OCI-LY7 (cell line): ENCODE measurements at regions not wholly inside any gene's neighbourhood (a gene's known extent, or its start where the extent isn't known, plus 50 kb on each side); places are given as distances from the start of the nearest gene placed in this dataset.

Source experiments
- BruUV-seq: library from RNA; stranded (reverse); fragments of 400-500 nt; replicated peaks from 2 replicates; lab custom pipeline; 2021; lab: Mats Ljungman, UMichigan
- CTCF ChIA-PET: fragments of 300-600 bp; sonication (Branson Sonifier 250); formaldehyde crosslinking; loops from one replicate; lab custom pipeline; 2022; ENCODE audit warnings: antibody characterized with exemption; ENCODE audit not compliant: unreplicated experiment; lab: Charles Lee
- POLR2A ChIA-PET: fragments of 300-600 bp; sonication (Branson Sonifier 250); formaldehyde crosslinking; loops from one replicate; lab custom pipeline; 2022; ENCODE audit warnings: antibody characterized with exemption; lab: Charles Lee
- DNase-seq: peaks from one replicate; pipeline ENCODE4 v3.0.0-alpha.2; 2015; ENCODE audit warnings: low spot score
- H2AFZ ChIP-seq: fragments of 200-600 bp; sonication (generic), shearing (Covaris generic); 2 replicates; pipeline ENCODE4 v1.6.1; 2014; ENCODE audit warnings: mild to moderate bottlenecking, antibody characterized with exemption, low read length, moderate library complexity
- H3K27ac ChIP-seq: fragments of 200-600 bp; sonication (generic); 2 replicates; pipeline ENCODE4 v1.5.1; 2014; ENCODE audit warnings: mixed run types, low read depth, mild to moderate bottlenecking, moderate library complexity, low read length, inconsistent platforms; ENCODE audit not compliant: poor library complexity, severe bottlenecking
- H3K36me3 ChIP-seq: fragments of 200-600 bp; sonication (generic); 2 replicates; pipeline ENCODE4 v1.6.1; 2014; ENCODE audit warnings: mild to moderate bottlenecking, antibody characterized with exemption, low read length, moderate library complexity, mixed read lengths; ENCODE audit not compliant: insufficient read depth
- H3K4me1 ChIP-seq: fragments of 200-600 bp; sonication (generic); 2 replicates; pipeline ENCODE4 v1.5.1; 2014; ENCODE audit warnings: mild to moderate bottlenecking, low read length; ENCODE audit not compliant: insufficient read depth, poor library complexity, severe bottlenecking
- H3K4me2 ChIP-seq: fragments of 200-600 bp; sonication (generic); 2 replicates; pipeline ENCODE4 v1.6.1; 2014; ENCODE audit warnings: mild to moderate bottlenecking, low read length
- H3K4me3 ChIP-seq: fragments of 200-600 bp; sonication (generic); 2 replicates; pipeline ENCODE4 v1.5.1; 2014; ENCODE audit warnings: mild to moderate bottlenecking, low read depth, low read length; ENCODE audit not compliant: poor library complexity, severe bottlenecking
- H3K79me2 ChIP-seq: fragments of 200-600 bp; sonication (generic); 2 replicates; pipeline ENCODE4 v1.6.1; 2016; ENCODE audit warnings: low read depth, mild to moderate bottlenecking, low read length, moderate library complexity, mixed read lengths; ENCODE audit not compliant: insufficient read depth
- H3K9me2 ChIP-seq: fragments of 200-600 bp; sonication (generic); 2 replicates; pipeline ENCODE4 v1.6.1; 2016; ENCODE audit warnings: mild to moderate bottlenecking, low read length, mixed read lengths; ENCODE audit not compliant: insufficient read depth
- H3K9me3 ChIP-seq: fragments of 200-600 bp; sonication (generic); 2 replicates; pipeline ENCODE4 v1.6.1; 2014; ENCODE audit warnings: mild to moderate bottlenecking, mixed run types, low read length, mixed read lengths
- H4K20me1 ChIP-seq: fragments of 200-600 bp; sonication (generic); 2 replicates; pipeline ENCODE4 v1.6.1; 2014; ENCODE audit warnings: mild to moderate bottlenecking, antibody characterized with exemption, low read length, moderate library complexity, mixed read lengths; ENCODE audit not compliant: insufficient read depth
- CTCF ChIP-seq: fragments of 200-600 bp; sonication (generic); conservative IDR thresholded peaks from 2 replicates; pipeline ENCODE4 v1.5.1; 2014; ENCODE audit warnings: mild to moderate bottlenecking, antibody characterized with exemption, low read length, moderate library complexity, mixed read lengths
- EZH2phosphoT487 ChIP-seq: fragments of 200-600 bp; sonication (generic); IDR thresholded peaks from 2 replicates; pipeline ENCODE4 v1.6.1; 2018; ENCODE audit warnings: low read depth, borderline replicate concordance, mild to moderate bottlenecking, mixed run types, antibody characterized with exemption, low read length, moderate library complexity, mixed read lengths
- intact Hi-C: fragments of 100-400 bp; cut with micrococcal nuclease; formaldehyde crosslinking; loops from one replicate; pipeline ENCODE4 v1.10.0; 2022; ENCODE audit not compliant: unreplicated experiment

DNA sequence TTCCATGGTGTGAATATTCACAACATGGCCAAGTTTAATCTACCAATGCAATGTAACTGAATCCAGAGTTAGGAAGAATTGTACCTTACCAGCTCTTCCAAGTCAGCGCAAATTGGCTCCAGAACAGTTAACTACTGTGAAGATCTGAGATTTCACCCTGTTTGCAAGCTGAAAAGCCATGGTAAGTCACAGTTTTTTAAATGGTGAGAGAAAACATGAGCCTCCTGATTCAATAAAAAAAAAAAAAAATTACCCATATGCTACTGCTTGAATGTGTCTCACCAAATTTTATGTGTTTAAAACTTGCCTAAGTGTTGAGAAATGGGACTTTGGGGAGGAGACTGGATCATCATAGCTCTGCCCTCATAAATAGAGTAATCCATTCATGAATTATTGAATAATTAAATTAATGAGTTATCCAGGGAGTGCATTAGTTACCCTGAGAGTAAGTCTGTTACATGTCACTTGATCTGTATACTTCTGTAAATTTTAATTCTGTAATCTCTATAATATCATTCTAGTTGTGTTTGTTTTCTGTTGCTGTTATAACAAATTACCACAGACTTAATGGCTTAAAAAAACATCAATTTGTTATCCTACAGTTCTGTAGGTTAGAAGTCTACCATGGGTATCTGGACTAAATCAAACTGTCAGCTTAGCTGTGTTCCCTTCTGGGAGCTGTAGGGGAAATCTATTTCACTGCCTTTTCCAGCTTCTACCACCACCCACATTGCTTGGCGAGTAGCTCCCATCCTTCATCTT, 1355.9 kb downstream of the GRIK2 start:
- Histone ChIP-seq H3K4me1 (no peaks in the 10 kb centered on the region), H3K9me2 (no peaks in the 10 kb centered on the region), H3K4me2 (no peak overlapping the region), H3K27ac (no peak overlapping the region), H3K36me3 (no peaks in the 10 kb centered on the region), H2AFZ (no peak overlapping the region), H4K20me1 (no peaks in the 10 kb centered on the region), H3K4me3 (no peak overlapping the region), H3K9me3 (no peaks in the 10 kb centered on the region), H3K79me2 (no peaks in the 10 kb centered on the region)
- DNase-seq = no peak
- TF ChIP-seq CTCF = no peak
- no peak for TF ChIP-seq EZH2phosphoT487
- ChIA-PET POLR2A (interaction anchor here (0.7 kb wide), 1 partner anchor 194 kb away, joined by 3 read pairs; no protein-coding TSS in a partner anchor), CTCF (no interaction called here)
- BruUV-seq = no TSS peak
- intact Hi-C loops = no loop called here

DNA sequence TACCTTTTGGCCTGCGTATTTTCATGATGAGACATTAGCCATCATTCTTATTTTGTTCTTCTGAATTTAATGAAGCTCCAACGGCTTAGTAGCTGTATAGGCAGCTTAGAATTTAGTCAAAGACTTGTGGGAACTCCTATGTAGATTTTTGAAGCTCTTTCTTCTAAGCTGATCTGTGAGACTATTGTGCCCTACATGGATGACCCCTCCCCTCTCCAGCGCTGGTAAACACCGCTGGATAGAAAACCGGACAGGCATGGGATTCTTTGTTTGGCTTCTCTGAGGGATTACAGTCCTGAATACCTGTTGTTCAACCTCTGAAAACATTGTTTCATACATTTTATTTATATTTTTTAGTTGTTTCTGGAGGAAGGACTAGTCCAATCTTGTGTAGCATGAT, 1353.4 kb downstream of the GRIK2 start:
- Histone ChIP-seq H3K36me3 (no peaks in the 10 kb centered on the region), H3K9me3 (no peaks in the 10 kb centered on the region), H4K20me1 (no peaks in the 10 kb centered on the region), H3K9me2 (no peaks in the 10 kb centered on the region), H2AFZ (no peak overlapping the region), H3K4me3 (no peak overlapping the region), H3K79me2 (no peaks in the 10 kb centered on the region), H3K27ac (no peak overlapping the region), H3K4me2 (no peak overlapping the region), H3K4me1 (no peaks in the 10 kb centered on the region)
- POLR2A ChIA-PET = interaction anchor here (1.0 kb wide), 1 partner anchor 12 kb away, joined by 3 read pairs; no protein-coding TSS in a partner anchor
- CTCF ChIA-PET = no interaction called here
- no TSS peak for BruUV-seq
- no peak for TF ChIP-seq EZH2phosphoT487
- no peak for TF ChIP-seq CTCF
- DNase-seq = no peak
- intact Hi-C loops = no loop called here

DNA sequence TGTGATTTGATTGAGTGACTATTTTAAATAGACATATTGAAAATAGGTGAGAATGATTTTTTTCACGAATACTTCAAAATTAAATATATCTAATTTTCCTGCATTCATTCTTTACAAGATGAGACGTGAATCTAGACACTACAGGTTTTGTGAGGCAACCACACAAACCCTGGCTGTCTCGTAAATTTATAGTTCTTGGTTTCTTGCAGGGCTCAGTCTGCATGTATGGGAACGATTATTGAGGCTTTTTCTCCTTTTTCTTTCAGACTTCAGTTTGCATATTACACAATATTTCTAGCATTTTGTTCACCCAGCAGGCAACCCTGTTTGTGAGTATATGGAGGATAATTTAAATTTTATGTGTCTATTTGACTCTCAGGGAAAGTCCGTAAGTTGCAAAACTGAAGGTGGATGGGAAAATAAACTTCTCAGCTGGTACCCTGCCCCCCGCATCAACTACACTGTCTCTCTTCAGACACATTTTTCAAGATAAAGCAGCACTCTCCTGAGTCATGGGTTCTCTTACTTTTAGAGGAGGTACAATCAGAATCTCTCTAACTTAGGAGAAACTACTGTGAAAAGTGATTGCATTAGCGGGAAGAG, 1349.3 kb downstream of the GRIK2 start:
- POLR2A ChIA-PET = no interaction called here
- H3K4me1 ChIP-seq = no peaks in the 10 kb centered on the region
- H3K27ac ChIP-seq = no peak overlapping the region
- H3K9me2 ChIP-seq = no peaks in the 10 kb centered on the region
- H3K4me3 ChIP-seq = no peak overlapping the region
- no peaks in the 10 kb centered on the region for H3K9me3 ChIP-seq
- H3K4me2 ChIP-seq = no peak overlapping the region
- CTCF ChIA-PET = no interaction called here
- no peaks in the 10 kb centered on the region for H3K79me2 ChIP-seq
- no peak overlapping the region for H2AFZ ChIP-seq
- intact Hi-C loops = no loop called here
- no peak for TF ChIP-seq CTCF
- no peak for TF ChIP-seq EZH2phosphoT487
- H3K36me3 ChIP-seq = no peaks in the 10 kb centered on the region
- BruUV-seq = no TSS peak
- no peak for DNase-seq
- H4K20me1 ChIP-seq = no peaks in the 10 kb centered on the region
